GM04504 (cell line): ENCODE measurements at regions not wholly inside any gene's neighbourhood (a gene's known extent, or its start where the extent isn't known, plus 50 kb on each side); places are given as distances from the start of the nearest gene placed in this dataset.
"Not testable (repeated sequence)": the region's sequence is repeated elsewhere in the genome, so short reads cannot be mapped to it uniquely, and the experiment has no call there.

ENCODE experiments used
- DNase-seq: peaks from one replicate; pipeline ENCODE4 v3.0.0-alpha.2; 2012; ENCODE audit warnings: low read depth

GRCh38 chr1:200317236-200317635 lies 92.6 kb downstream of the ZNF281 start:
- DNase-seq: no peak

GRCh38 chr1:200316148-200316803 lies 93.6 kb downstream of the ZNF281 start:
- no peak for DNase-seq

- DNase-seq: peak; percentile 56
Measured at GRCh38 chr1:200314085-200314750, 95.6 kb downstream of the ZNF281 start.

GRCh38 chr1:200311256-200311655 lies 98.6 kb downstream of the ZNF281 start:
- no peak for DNase-seq

- no peak for DNase-seq
Measured at GRCh38 chr1:200310824-200311223, 99.0 kb downstream of the ZNF281 start.

GRCh38 chr1:200307755-200308066 lies 102.1 kb downstream of the ZNF281 start:
- no peak for DNase-seq

GRCh38 chr1:200306944-200307754 lies 102.7 kb downstream of the ZNF281 start:
- no peak for DNase-seq

- DNase-seq: no peak
Measured at GRCh38 chr1:200305806-200306205, 104.0 kb downstream of the ZNF281 start.

- DNase-seq: no peak
Measured at GRCh38 chr1:200304171-200304570, 105.7 kb downstream of the ZNF281 start.

GRCh38 chr1:200302921-200303290 lies 106.9 kb downstream of the ZNF281 start:
- no peak for DNase-seq

- DNase-seq: no peak
Measured at GRCh38 chr1:200302192-200302920, 107.5 kb downstream of the ZNF281 start.

GRCh38 chr1:200301152-200301551 lies 108.7 kb downstream of the ZNF281 start:
- no peak for DNase-seq

- no peak for DNase-seq
Measured at GRCh38 chr1:200299571-200299970, 110.3 kb downstream of the ZNF281 start.

- DNase-seq: no peak
Measured at GRCh38 chr1:200298242-200298641, 111.6 kb downstream of the ZNF281 start.

- DNase-seq: no peak
Measured at GRCh38 chr1:200296091-200296661, 113.7 kb downstream of the ZNF281 start.

- no peak for DNase-seq
Measured at GRCh38 chr1:200294241-200294640, 115.6 kb downstream of the ZNF281 start.

- DNase-seq: no peak
Measured at GRCh38 chr1:200292699-200293098, 117.1 kb downstream of the ZNF281 start.

GRCh38 chr1:200291106-200291505 lies 118.7 kb downstream of the ZNF281 start:
- DNase-seq: no peak

- no peak for DNase-seq
Measured at GRCh38 chr1:200290010-200290685, 119.7 kb downstream of the ZNF281 start.

- no peak for DNase-seq
Measured at GRCh38 chr1:200288226-200288625, 121.6 kb downstream of the ZNF281 start.

GRCh38 chr1:200284236-200284635 lies 125.6 kb downstream of the ZNF281 start:
- not testable (repeated sequence) for DNase-seq
